AG09309 (cell line): ENCODE measurements at regions not wholly inside any gene's neighbourhood (a gene's known extent, or its start where the extent isn't known, plus 50 kb on each side); places are given as distances from the start of the nearest gene placed in this dataset.

Source experiments
- DNase-seq: peaks from one replicate; pipeline ENCODE4 v3.0.0-alpha.2; 2010; ENCODE audit warnings: low read depth
- H3K4me3 ChIP-seq: 2 replicates; pipeline ENCODE4 v1.5.1; 2011; ENCODE audit warnings: mild to moderate bottlenecking, low read depth, low read length, moderate library complexity; ENCODE audit not compliant: control insufficient read depth
- CTCF ChIP-seq: IDR thresholded peaks from 2 replicates; pipeline ENCODE4 v1.5.1; 2011; ENCODE audit warnings: mild to moderate bottlenecking, low read depth, low read length, inconsistent platforms; ENCODE audit not compliant: insufficient read depth, control insufficient read depth; ENCODE audit errors: missing control alignments

GRCh38 chr3:103907567-103907966, 1459.1 kb upstream of the ALCAM start:
- H3K4me3 ChIP-seq = no peak overlapping the region
- no peak for TF ChIP-seq CTCF
- no peak for DNase-seq

GRCh38 chr3:103909395-103909794, 1457.3 kb upstream of the ALCAM start:
- no peak overlapping the region for H3K4me3 ChIP-seq
- TF ChIP-seq CTCF = no peak
- no peak for DNase-seq

- no peak overlapping the region for H3K4me3 ChIP-seq
- no peak for DNase-seq
- no peak for TF ChIP-seq CTCF
These were observed 1448.4 kb upstream of the ALCAM start for GRCh38 chr3:103918336-103918735.

GRCh38 chr3:103919327-103919726, 1447.4 kb upstream of the ALCAM start:
- TF ChIP-seq CTCF = no peak
- H3K4me3 ChIP-seq = no peak overlapping the region
- DNase-seq = no peak

- no peak for TF ChIP-seq CTCF
- no peak for DNase-seq
- H3K4me3 ChIP-seq = no peak overlapping the region
These were observed 1442.8 kb upstream of the ALCAM start for GRCh38 chr3:103923907-103924306.

- DNase-seq = no peak
- TF ChIP-seq CTCF = no peak
- H3K4me3 ChIP-seq = no peak overlapping the region
These were observed 1442.2 kb upstream of the ALCAM start for GRCh38 chr3:103924544-103924943.

GRCh38 chr3:103926936-103927335, 1439.8 kb upstream of the ALCAM start:
- H3K4me3 ChIP-seq = no peak overlapping the region
- DNase-seq = no peak
- no peak for TF ChIP-seq CTCF
